ENCODE measurements at regions not wholly inside any gene's neighbourhood (a gene's known extent, or its start where the extent isn't known, plus 50 kb on each side); places are given as distances from the start of the nearest gene placed in this dataset.

DNA sequence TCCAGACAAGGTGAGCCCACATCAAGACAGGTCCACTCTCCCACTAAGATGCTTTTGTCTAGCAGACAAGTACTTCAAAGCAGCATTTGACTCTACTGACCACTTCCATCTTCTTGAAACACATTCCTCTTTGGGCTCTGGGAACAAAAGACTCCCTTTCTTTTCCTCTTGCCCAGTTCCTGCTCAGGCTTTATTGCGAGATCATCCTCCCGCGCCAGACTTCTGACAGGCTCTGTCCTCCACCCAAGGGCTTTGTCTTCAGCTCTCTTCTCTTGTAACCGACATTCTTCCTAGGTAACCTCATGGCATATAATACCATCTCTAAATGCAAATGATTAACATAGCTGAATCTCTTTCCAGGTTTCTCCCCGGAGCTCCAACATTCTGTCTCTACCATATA is 85.8 kb downstream of the NUDT12 start:
- Mint-ChIP-seq H3K4me3 (ENCODE audit: unreplicated experiment) (no peak overlapping the region), H3K4me1 (ENCODE audit: unreplicated experiment) (peaks cover 13% of the 10 kb centered on the region), H3K36me3 (ENCODE audit: unreplicated experiment) (no peaks in the 10 kb centered on the region), H3K9me3 (ENCODE audit: unreplicated experiment) (peaks cover 5% of the 10 kb centered on the region), H3K27ac (ENCODE audit: unreplicated experiment) (no peak overlapping the region), H3K27me3 (ENCODE audit: unreplicated experiment) (no peaks in the 10 kb centered on the region)
- TF ChIP-seq, protein P1, sequence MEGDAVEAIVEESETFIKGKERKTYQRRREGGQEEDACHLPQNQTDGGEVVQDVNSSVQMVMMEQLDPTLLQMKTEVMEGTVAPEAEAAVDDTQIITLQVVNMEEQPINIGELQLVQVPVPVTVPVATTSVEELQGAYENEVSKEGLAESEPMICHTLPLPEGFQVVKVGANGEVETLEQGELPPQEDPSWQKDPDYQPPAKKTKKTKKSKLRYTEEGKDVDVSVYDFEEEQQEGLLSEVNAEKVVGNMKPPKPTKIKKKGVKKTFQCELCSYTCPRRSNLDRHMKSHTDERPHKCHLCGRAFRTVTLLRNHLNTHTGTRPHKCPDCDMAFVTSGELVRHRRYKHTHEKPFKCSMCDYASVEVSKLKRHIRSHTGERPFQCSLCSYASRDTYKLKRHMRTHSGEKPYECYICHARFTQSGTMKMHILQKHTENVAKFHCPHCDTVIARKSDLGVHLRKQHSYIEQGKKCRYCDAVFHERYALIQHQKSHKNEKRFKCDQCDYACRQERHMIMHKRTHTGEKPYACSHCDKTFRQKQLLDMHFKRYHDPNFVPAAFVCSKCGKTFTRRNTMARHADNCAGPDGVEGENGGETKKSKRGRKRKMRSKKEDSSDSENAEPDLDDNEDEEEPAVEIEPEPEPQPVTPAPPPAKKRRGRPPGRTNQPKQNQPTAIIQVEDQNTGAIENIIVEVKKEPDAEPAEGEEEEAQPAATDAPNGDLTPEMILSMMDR (IDR thresholded peaks at IDR 0.05), result no peak
- DNase-seq (ENCODE audit: extremely low spot score, unreplicated experiment), result no peak

- Mint-ChIP-seq H3K4me3 (ENCODE audit: unreplicated experiment) (no peak overlapping the region), H3K27me3 (ENCODE audit: unreplicated experiment) (no peaks in the 10 kb centered on the region), H3K36me3 (ENCODE audit: unreplicated experiment) (no peaks in the 10 kb centered on the region), H3K27ac (ENCODE audit: unreplicated experiment) (no peak overlapping the region), H3K9me3 (ENCODE audit: unreplicated experiment) (peaks cover 3% of the 10 kb centered on the region), H3K4me1 (ENCODE audit: unreplicated experiment) (peaks cover 13% of the 10 kb centered on the region)
- DNase-seq (ENCODE audit: extremely low spot score, unreplicated experiment), result no peak
- TF ChIP-seq, protein P1 (IDR thresholded peaks at IDR 0.05), result peak; percentile 73
Measured at GRCh38 chr5:103475629-103476240, 86.9 kb downstream of the NUDT12 start.

- no peaks in the 10 kb centered on the region for H3K36me3 Mint-ChIP-seq (ENCODE audit: unreplicated experiment)
- H3K4me1 Mint-ChIP-seq (ENCODE audit: unreplicated experiment), result peaks cover 13% of the 10 kb centered on the region
- no peak overlapping the region for H3K27ac Mint-ChIP-seq (ENCODE audit: unreplicated experiment)
- no peak for DNase-seq (ENCODE audit: extremely low spot score, unreplicated experiment)
- no peak overlapping the region for H3K4me3 Mint-ChIP-seq (ENCODE audit: unreplicated experiment)
- no peaks in the 10 kb centered on the region for H3K27me3 Mint-ChIP-seq (ENCODE audit: unreplicated experiment)
- H3K9me3 Mint-ChIP-seq (ENCODE audit: unreplicated experiment), result no peaks in the 10 kb centered on the region
- TF ChIP-seq, protein P1 (IDR thresholded peaks at IDR 0.05), result peak; percentile 29
Measured at GRCh38 chr5:103474677-103475076, 87.9 kb downstream of the NUDT12 start.

DNA sequence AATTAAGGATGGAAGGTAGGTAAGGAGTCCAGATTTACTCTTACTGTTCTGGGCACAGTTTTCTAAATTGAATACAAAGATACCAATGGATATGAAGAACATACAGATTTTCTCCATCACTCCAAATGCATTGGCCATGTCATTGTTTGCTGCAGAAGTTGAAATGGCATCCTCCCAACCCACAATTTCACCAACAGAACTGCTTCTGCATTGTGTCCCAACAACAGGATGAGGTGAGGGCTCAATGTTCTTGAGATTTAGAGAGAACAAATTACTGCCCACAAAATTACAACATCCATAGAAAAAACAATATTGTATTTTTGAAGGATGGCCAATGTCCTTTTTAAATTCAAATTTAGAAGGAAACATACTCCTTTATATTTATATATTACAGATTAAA is 88.9 kb downstream of the NUDT12 start:
- TF ChIP-seq, protein P1 (IDR thresholded peaks at IDR 0.05), result no peak
- no peak overlapping the region for H3K4me3 Mint-ChIP-seq (ENCODE audit: unreplicated experiment)
- no peaks in the 10 kb centered on the region for H3K36me3 Mint-ChIP-seq (ENCODE audit: unreplicated experiment)
- no peak overlapping the region for H3K27ac Mint-ChIP-seq (ENCODE audit: unreplicated experiment)
- no peaks in the 10 kb centered on the region for H3K27me3 Mint-ChIP-seq (ENCODE audit: unreplicated experiment)
- H3K4me1 Mint-ChIP-seq (ENCODE audit: unreplicated experiment), result peaks cover 13% of the 10 kb centered on the region
- no peak for DNase-seq (ENCODE audit: extremely low spot score, unreplicated experiment)
- H3K9me3 Mint-ChIP-seq (ENCODE audit: unreplicated experiment), result no peaks in the 10 kb centered on the region

- peaks cover 9% of the 10 kb centered on the region for H3K4me1 Mint-ChIP-seq (ENCODE audit: unreplicated experiment)
Measured at GRCh38 chr5:103472830-103473229, 89.8 kb downstream of the NUDT12 start.

More at GRCh38 chr5:103472830-103473229, 89.8 kb downstream of the NUDT12 start:
- Mint-ChIP-seq H3K4me3 (ENCODE audit: unreplicated experiment) (no peak overlapping the region), H3K27ac (ENCODE audit: unreplicated experiment) (no peak overlapping the region), H3K27me3 (ENCODE audit: unreplicated experiment) (no peaks in the 10 kb centered on the region), H3K36me3 (ENCODE audit: unreplicated experiment) (no peaks in the 10 kb centered on the region), H3K9me3 (ENCODE audit: unreplicated experiment) (no peaks in the 10 kb centered on the region)
- TF ChIP-seq, protein P1 (IDR thresholded peaks at IDR 0.05), result no peak
- no peak for DNase-seq (ENCODE audit: extremely low spot score, unreplicated experiment)

All from osteocyte (in vitro differentiated cells).